ENCODE measurements at regions not wholly inside any gene's neighbourhood (a gene's known extent, or its start where the extent isn't known, plus 50 kb on each side); places are given as distances from the start of the nearest gene placed in this dataset.

DNA sequence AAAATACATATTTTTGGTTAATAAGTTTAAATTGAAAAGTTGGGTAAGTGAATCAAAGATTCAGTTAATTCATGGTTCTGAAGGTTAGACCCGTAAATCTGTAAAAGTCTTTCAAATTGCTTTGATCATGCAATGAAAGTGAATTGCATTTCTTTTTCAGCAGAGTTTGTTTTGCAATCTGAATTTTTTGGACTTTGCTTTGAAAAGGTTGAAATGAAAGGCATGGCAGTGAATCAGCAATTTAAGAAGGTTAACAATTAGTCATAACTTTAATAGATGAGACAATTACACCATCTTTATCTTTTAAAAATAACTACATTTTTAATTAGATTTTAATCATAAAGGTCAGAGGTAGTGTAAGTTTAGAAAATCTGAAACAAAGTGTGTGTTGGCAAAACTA lies 310.9 kb upstream of the KCNJ16 start:
- H3K27ac ChIP-seq = no peak overlapping the region
- intact Hi-C loops (cut with DNase I; ENCODE audit: low total_unique reads) = no loop called here
- no peaks in the 10 kb centered on the region for H3K27me3 ChIP-seq
- DNase-seq = no peak
- no peaks in the 10 kb centered on the region for H3K4me1 ChIP-seq
- TF ChIP-seq, protein P1, sequence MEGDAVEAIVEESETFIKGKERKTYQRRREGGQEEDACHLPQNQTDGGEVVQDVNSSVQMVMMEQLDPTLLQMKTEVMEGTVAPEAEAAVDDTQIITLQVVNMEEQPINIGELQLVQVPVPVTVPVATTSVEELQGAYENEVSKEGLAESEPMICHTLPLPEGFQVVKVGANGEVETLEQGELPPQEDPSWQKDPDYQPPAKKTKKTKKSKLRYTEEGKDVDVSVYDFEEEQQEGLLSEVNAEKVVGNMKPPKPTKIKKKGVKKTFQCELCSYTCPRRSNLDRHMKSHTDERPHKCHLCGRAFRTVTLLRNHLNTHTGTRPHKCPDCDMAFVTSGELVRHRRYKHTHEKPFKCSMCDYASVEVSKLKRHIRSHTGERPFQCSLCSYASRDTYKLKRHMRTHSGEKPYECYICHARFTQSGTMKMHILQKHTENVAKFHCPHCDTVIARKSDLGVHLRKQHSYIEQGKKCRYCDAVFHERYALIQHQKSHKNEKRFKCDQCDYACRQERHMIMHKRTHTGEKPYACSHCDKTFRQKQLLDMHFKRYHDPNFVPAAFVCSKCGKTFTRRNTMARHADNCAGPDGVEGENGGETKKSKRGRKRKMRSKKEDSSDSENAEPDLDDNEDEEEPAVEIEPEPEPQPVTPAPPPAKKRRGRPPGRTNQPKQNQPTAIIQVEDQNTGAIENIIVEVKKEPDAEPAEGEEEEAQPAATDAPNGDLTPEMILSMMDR (IDR thresholded peaks at IDR 0.05) = no peak
- no peak for TF ChIP-seq POLR2A (IDR thresholded peaks at IDR 0.05)
- no peaks in the 10 kb centered on the region for H3K36me3 ChIP-seq (ENCODE audit: low read depth, missing control alignments)
- H3K9me3 ChIP-seq = no peaks in the 10 kb centered on the region
- WGBS, 2 donors = 94 to 95% methylated on average over 1 of the region's 1 CpG
- H3K4me3 ChIP-seq = no peak overlapping the region

DNA sequence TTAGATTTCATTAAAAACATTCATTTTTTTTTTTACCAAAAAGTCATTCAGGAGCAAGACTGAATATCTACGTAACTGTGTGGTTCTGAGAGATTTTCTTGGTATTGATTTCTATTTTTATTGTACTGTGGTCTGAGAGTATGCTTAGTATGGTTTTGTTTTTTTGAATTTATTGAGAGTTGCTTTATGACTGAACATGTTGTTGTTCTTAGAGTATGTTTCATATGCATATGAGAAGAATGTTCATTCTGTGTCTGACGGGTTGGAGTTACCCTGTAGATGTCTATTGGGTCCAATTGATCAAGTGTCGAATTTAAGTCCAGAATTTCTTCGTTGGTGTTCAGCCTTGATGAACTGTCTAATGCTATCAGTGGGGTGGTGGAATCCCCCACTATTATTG lies 306.0 kb upstream of the KCNJ16 start:
- 93 to 96% methylated on average over 4 of the region's 4 CpGs for WGBS, 2 donors
- no peaks in the 10 kb centered on the region for H3K9me3 ChIP-seq

DNA sequence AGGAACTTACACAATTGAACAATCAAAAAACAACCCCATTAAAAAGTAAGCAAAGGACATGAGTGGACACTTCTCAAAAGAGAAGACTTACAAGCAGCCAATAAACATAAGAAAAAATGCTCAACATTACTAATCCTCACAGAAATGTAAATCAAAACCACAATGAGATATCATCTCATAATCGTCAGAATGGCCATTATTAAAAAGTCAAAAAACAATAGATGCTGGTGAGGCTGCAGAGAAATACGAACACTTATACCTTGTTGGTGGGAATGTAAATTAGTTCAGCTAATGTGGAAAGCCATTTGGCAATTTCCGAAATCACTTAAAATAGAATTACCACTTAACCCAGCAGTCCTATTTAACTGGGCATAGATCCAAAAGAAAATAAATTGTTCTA lies 301.9 kb upstream of the KCNJ16 start:
- TF ChIP-seq, protein P1 (IDR thresholded peaks at IDR 0.05) = no peak
- intact Hi-C loops (cut with DNase I; ENCODE audit: low total_unique reads) = no loop called here
- no peak overlapping the region for H3K27ac ChIP-seq
- no peaks in the 10 kb centered on the region for H3K4me1 ChIP-seq
- H3K27me3 ChIP-seq = no peaks in the 10 kb centered on the region
- no peak overlapping the region for H3K4me3 ChIP-seq
- H3K36me3 ChIP-seq (ENCODE audit: low read depth, missing control alignments) = no peaks in the 10 kb centered on the region
- no peak for DNase-seq
- H3K9me3 ChIP-seq = no peaks in the 10 kb centered on the region
- 71 to 75% methylated on average over 3 of the region's 3 CpGs for WGBS, 2 donors

More for the DNA sequence above, 306.0 kb upstream of the KCNJ16 start:
- Histone ChIP-seq H3K36me3 (ENCODE audit: low read depth, missing control alignments) (no peaks in the 10 kb centered on the region), H3K4me1 (no peaks in the 10 kb centered on the region), H3K27me3 (no peaks in the 10 kb centered on the region), H3K4me3 (no peak overlapping the region), H3K27ac (no peak overlapping the region)
- no peak for TF ChIP-seq POLR2A (IDR thresholded peaks at IDR 0.05)
- TF ChIP-seq, protein P1 (IDR thresholded peaks at IDR 0.05) = no peak
- DNase-seq = no peak
- intact Hi-C loops (cut with DNase I; ENCODE audit: low total_unique reads) = no loop called here

DNA sequence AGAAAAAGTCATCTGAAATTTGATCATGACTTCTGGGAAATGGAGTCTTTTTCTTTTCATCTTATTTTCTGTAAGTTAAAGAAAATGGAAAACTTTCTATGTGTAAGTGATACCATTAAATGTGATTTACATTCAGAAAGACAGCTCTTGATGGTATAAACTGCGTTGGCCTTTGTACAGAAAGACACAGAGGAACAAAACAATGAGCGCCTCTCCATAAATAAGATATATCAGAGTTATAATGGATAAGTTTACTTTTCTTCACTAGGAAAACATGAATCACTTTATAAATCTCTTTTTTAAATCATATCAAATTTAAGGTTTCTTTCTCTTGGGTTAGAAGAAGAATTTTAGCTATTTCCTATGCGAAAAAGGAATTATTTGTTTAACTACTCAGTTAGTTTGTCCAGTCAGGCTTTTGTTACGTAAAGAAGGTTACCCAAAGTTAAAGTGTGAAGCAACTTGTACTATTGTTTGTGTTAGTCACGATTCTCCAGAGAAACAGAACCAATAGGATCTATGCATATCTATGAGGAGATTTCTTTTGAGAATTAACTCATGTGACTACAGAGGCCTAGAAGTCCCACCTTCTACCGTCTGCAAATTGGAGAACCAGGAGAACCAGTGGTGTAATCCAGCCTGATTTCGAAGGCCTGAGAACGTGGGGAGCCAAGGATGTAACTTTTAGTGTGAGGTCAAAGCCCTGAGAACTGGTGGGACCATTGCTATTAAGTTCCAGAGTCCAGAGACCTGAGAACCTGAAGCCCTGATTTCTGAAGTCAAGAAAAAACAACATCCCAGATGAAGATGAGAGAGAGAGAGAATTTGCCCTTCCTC lies 295.4 kb upstream of the KCNJ16 start:
- 76 to 83% methylated on average over 8 of the region's 8 CpGs for WGBS, 2 donors
- TF ChIP-seq, protein P1 (IDR thresholded peaks at IDR 0.05) = no peak
- no peak for TF ChIP-seq POLR2A (IDR thresholded peaks at IDR 0.05)

DNA sequence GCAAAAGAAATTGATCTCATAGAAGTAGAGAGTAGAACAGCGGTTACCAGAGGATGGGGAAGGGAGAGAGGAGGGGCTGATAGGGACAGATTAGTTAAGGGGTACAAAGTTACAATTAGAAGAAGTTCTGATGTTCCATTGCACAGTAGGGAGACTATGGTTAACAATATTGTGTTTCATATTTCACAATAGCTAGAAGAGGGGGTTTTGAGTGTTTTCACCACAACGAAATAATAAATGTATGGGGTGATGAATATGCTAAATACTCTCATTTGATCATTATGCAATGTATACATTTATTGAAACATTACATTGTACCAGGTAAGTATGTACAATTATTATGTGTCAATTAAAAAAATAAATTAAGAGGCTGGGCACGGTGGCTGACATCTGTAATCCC lies 291.2 kb upstream of the KCNJ16 start:
- no peak for TF ChIP-seq POLR2A (IDR thresholded peaks at IDR 0.05)
- TF ChIP-seq, protein P1 (IDR thresholded peaks at IDR 0.05) = no peak
- H3K9me3 ChIP-seq = no peaks in the 10 kb centered on the region
- DNase-seq = no peak
- H3K27me3 ChIP-seq = no peaks in the 10 kb centered on the region
- no peak overlapping the region for H3K4me3 ChIP-seq
- no peaks in the 10 kb centered on the region for H3K4me1 ChIP-seq
- H3K36me3 ChIP-seq (ENCODE audit: low read depth, missing control alignments) = no peaks in the 10 kb centered on the region
- intact Hi-C loops (cut with DNase I; ENCODE audit: low total_unique reads) = no loop called here
- H3K27ac ChIP-seq = no peak overlapping the region
- 91 to 92% methylated on average over 3 of the region's 3 CpGs for WGBS, 2 donors

More for the DNA sequence above, 295.4 kb upstream of the KCNJ16 start:
- no peak for DNase-seq
- H3K4me1 ChIP-seq = no peaks in the 10 kb centered on the region
- intact Hi-C loops (cut with DNase I; ENCODE audit: low total_unique reads) = no loop called here
- no peaks in the 10 kb centered on the region for H3K36me3 ChIP-seq (ENCODE audit: low read depth, missing control alignments)
- H3K27ac ChIP-seq = no peak overlapping the region
- no peak overlapping the region for H3K4me3 ChIP-seq
- no peaks in the 10 kb centered on the region for H3K9me3 ChIP-seq
- no peaks in the 10 kb centered on the region for H3K27me3 ChIP-seq

Measured in testis (tissue), 2 donors.